SK-N-SH (cell line): ENCODE measurements at regions not wholly inside any gene's neighbourhood (a gene's known extent, or its start where the extent isn't known, plus 50 kb on each side); places are given as distances from the start of the nearest gene placed in this dataset.

ENCODE experiments used
- CTCF ChIA-PET: fragments of 300-600, 350-600 bp; formaldehyde crosslinking; extraction: SDS; loops from one replicate; lab custom pipeline; 2021; lab: Yijun Ruan, JAX
- POLR2A ChIA-PET: fragments of 350-600 bp; sonication (Branson Sonifier 250); formaldehyde crosslinking; extraction: SDS; loops from one replicate; lab custom pipeline; 2020; ENCODE audit warnings: antibody characterized with exemption, inconsistent platforms; lab: Yijun Ruan, JAX
- DNase-seq: peaks from one replicate; pipeline ENCODE4 v3.0.0; 2012
- H2AFZ ChIP-seq: fragments of 200-600 bp; sonication (generic); 2 replicates; pipeline ENCODE4 v1.8.1; 2016; ENCODE audit warnings: antibody characterized with exemption, mild to moderate bottlenecking, low read depth
- H3F3A ChIP-seq: fragments of 200-600 bp; sonication (generic); replicated peaks from 2 replicates; pipeline ENCODE3; 2016; ENCODE audit warnings: antibody characterized with exemption, mild to moderate bottlenecking; ENCODE audit not compliant: insufficient read depth
- H3K27ac ChIP-seq, 2 experiments: fragments of 200-500 bp in 1 of 2; fragments of 200-600 bp in 1 of 2; sonication (Bioruptor generic) in 1 of 2; sonication (generic), shearing (Covaris generic) in 1 of 2; 2 replicates each; pipeline versions ENCODE4 v1.5.1 to v1.6.1; 2014 to 2016; ENCODE audit warnings: low read depth in 2 of 2, inconsistent platforms in 1 of 2, low read length in 1 of 2, mild to moderate bottlenecking in 1 of 2, mixed read lengths in 1 of 2
- H3K27me3 ChIP-seq: fragments of 200-600 bp; sonication (generic), shearing (Covaris generic); 2 replicates; pipeline ENCODE4 v1.6.1; 2016; ENCODE audit warnings: mixed run types; ENCODE audit not compliant: insufficient read depth
- H3K36me3 ChIP-seq, 2 experiments: fragments of 200-500 bp in 1 of 2; fragments of 200-600 bp in 1 of 2; sonication (Bioruptor generic) in 1 of 2; sonication (generic) in 1 of 2; replicated peaks in 1 of 2; 2 replicates each; pipeline versions ENCODE3 to v1.5.1; 2014 to 2016; ENCODE audit warnings: low read length in 1 of 2, mild to moderate bottlenecking in 1 of 2; ENCODE audit not compliant: insufficient read depth in 2 of 2, control insufficient read depth in 1 of 2
- H3K4me1 ChIP-seq, 2 experiments: fragments of 200-500 bp in 1 of 2; fragments of 200-600 bp in 1 of 2; sonication (Bioruptor generic) in 1 of 2; sonication (generic), shearing (Covaris generic) in 1 of 2; 2 replicates each; pipeline versions ENCODE4 v1.5.1 to v1.6.1; 2014 to 2016; ENCODE audit warnings: low read depth in 1 of 2, low read length in 1 of 2, mixed run types in 1 of 2; ENCODE audit not compliant: insufficient read depth in 2 of 2, control insufficient read depth in 1 of 2
- H3K4me2 ChIP-seq: fragments of 200-600 bp; sonication (generic), shearing (Covaris generic); 2 replicates; pipeline ENCODE4 v1.6.1; 2017; ENCODE audit warnings: mixed run types
- H3K4me3 ChIP-seq, 2 experiments: fragments of 200-500 bp in 1 of 2; fragments of 200-600 bp in 1 of 2; sonication (Bioruptor generic) in 1 of 2; sonication (generic), shearing (Covaris generic) in 1 of 2; 2 replicates each; pipeline versions ENCODE4 v1.5.1 to v1.8.1; 2014 to 2016; ENCODE audit warnings: low read depth in 2 of 2, inconsistent platforms in 1 of 2, low read length in 1 of 2, mild to moderate bottlenecking in 1 of 2, mixed read lengths in 1 of 2, moderate library complexity in 1 of 2
- H3K79me2 ChIP-seq: fragments of 200-600 bp; sonication (generic); 2 replicates; pipeline ENCODE4 v1.8.1; 2017; ENCODE audit warnings: mild to moderate bottlenecking; ENCODE audit not compliant: insufficient read depth
- H3K9ac ChIP-seq: fragments of 200-600 bp; sonication (generic); 2 replicates; pipeline ENCODE4 v1.6.1; 2017; ENCODE audit warnings: mixed run types
- H3K9me2 ChIP-seq: fragments of 200-600 bp; sonication (generic); 2 replicates; pipeline ENCODE4 v1.6.1; 2017; ENCODE audit warnings: mixed run types
- H3K9me3 ChIP-seq: fragments of 200-600 bp; sonication (generic); 2 replicates; pipeline ENCODE4 v1.6.1; 2017; ENCODE audit warnings: mixed run types, mild to moderate bottlenecking, moderate library complexity
- H4K20me1 ChIP-seq: fragments of 200-600 bp; sonication (generic); 2 replicates; pipeline ENCODE4 v1.6.1; 2017; ENCODE audit warnings: mild to moderate bottlenecking, mixed run types; ENCODE audit not compliant: insufficient read depth
- GABPA ChIP-seq: IDR thresholded peaks from 2 replicates; pipeline ENCODE4 v1.4.0; 2012; ENCODE audit warnings: low read depth, mild to moderate bottlenecking
- IRF3 ChIP-seq: fragments of 150-350 bp; IDR thresholded peaks from 2 replicates; pipeline ENCODE4 v1.6.1; 2016; ENCODE audit warnings: mild to moderate bottlenecking, low read depth, low read length
- JUND ChIP-seq: IDR thresholded peaks from 2 replicates; pipeline ENCODE4 v1.4.0; 2012
- MAX ChIP-seq: IDR thresholded peaks from 2 replicates; pipeline ENCODE4 v1.4.0; 2012; ENCODE audit warnings: low read depth
- MEF2A ChIP-seq: IDR thresholded peaks from 2 replicates; pipeline ENCODE4 v1.4.0; 2012; ENCODE audit warnings: low read depth, borderline replicate concordance
- NFIC ChIP-seq: IDR thresholded peaks from 2 replicates; pipeline ENCODE4 v1.4.0; 2012; ENCODE audit warnings: borderline replicate concordance
- POLR2AphosphoS5 ChIP-seq: IDR thresholded peaks from 2 replicates; pipeline ENCODE4 v1.6.1; 2012; ENCODE audit warnings: low read depth, low read length
- RCOR1 ChIP-seq: fragments of 150-350 bp; IDR thresholded peaks from 2 replicates; pipeline ENCODE4 v1.6.1; 2017; ENCODE audit warnings: antibody characterized with exemption, low read length
- RFX5 ChIP-seq: IDR thresholded peaks from 2 replicates; pipeline ENCODE4 v1.6.1; 2012; ENCODE audit warnings: mild to moderate bottlenecking, improper control_type of control experiment, low read length
- RXRA ChIP-seq: IDR thresholded peaks from 2 replicates; pipeline ENCODE4 v1.4.0; 2012; ENCODE audit warnings: low read depth, mild to moderate bottlenecking, borderline replicate concordance
- TEAD4 ChIP-seq: IDR thresholded peaks from 2 replicates; pipeline ENCODE4 v1.4.0; 2012; ENCODE audit warnings: mild to moderate bottlenecking, borderline replicate concordance; ENCODE audit not compliant: insufficient read depth
- USF1 ChIP-seq: IDR thresholded peaks from 2 replicates; pipeline ENCODE4 v1.4.0; 2012; ENCODE audit warnings: low read depth, borderline replicate concordance
- YY1 ChIP-seq: IDR thresholded peaks from 2 replicates; pipeline ENCODE4 v1.4.0; 2012; ENCODE audit warnings: low read depth, mild to moderate bottlenecking
- WGBS: methylation state at CpG from one replicate; pipeline ENCODE4 v1.1.6; 2017; ENCODE audit warnings: low lambda C conversion rate; 5-methylcytosine and 5-hydroxymethylcytosine counted together

GRCh38 chr13:38283346-38283745 is 66.3 kb upstream of the UFM1 start:
- no peak overlapping the region for H2AFZ ChIP-seq
- H3K79me2 ChIP-seq, result no peaks in the 10 kb centered on the region
- 0% methylated on average over 1 of the region's 1 CpG for WGBS
- no peak overlapping the region for H3K27ac ChIP-seq
- TF ChIP-seq NFIC, result no peak
- no peak for TF ChIP-seq JUND
- no peak for TF ChIP-seq YY1
- TF ChIP-seq GABPA, result no peak
- no peak for TF ChIP-seq USF1
- TF ChIP-seq IRF3, result no peak
- no peak for TF ChIP-seq POLR2AphosphoS5
- no peak for TF ChIP-seq TEAD4
- TF ChIP-seq MEF2A, result no peak
- TF ChIP-seq RFX5, result no peak
- TF ChIP-seq RCOR1, result no peak
- no peak for TF ChIP-seq MAX
- no peaks in the 10 kb centered on the region for H4K20me1 ChIP-seq
- H3K4me2 ChIP-seq, result no peak overlapping the region
- H3K9me2 ChIP-seq, result no peaks in the 10 kb centered on the region
- no peaks in the 10 kb centered on the region for H3K36me3 ChIP-seq
- no peak overlapping the region for H3K4me3 ChIP-seq
- H3K9ac ChIP-seq, result no peak overlapping the region
- no peaks in the 10 kb centered on the region for H3K4me1 ChIP-seq
- no peaks in the 10 kb centered on the region for H3K27me3 ChIP-seq
- no peak for DNase-seq
- POLR2A ChIA-PET, result no interaction called here
- CTCF ChIA-PET, result no interaction called here
- no peaks in the 10 kb centered on the region for H3F3A ChIP-seq
- no peaks in the 10 kb centered on the region for H3K9me3 ChIP-seq

- Histone ChIP-seq H3K36me3 (no peaks in the 10 kb centered on the region), H3K27me3 (no peaks in the 10 kb centered on the region), H4K20me1 (no peaks in the 10 kb centered on the region), H3F3A (no peaks in the 10 kb centered on the region), H3K9me3 (no peaks in the 10 kb centered on the region), H3K4me1 (peaks cover 0 to 5% of the 10 kb centered on the region in 2 experiments; a peak in 1 of 4 replicates), H3K9ac (no peak overlapping the region), H3K9me2 (no peaks in the 10 kb centered on the region), H2AFZ (no peak overlapping the region), H3K4me2 (no peak overlapping the region), H3K79me2 (no peaks in the 10 kb centered on the region), H3K27ac (no peak overlapping the region), H3K4me3 (no peak overlapping the region)
- DNase-seq, result no peak
- ChIA-PET POLR2A (no interaction called here), CTCF (no interaction called here)
- TF ChIP-seq RXRA, result no peak
- WGBS, result 0% methylated on average over 2 of the region's 2 CpGs
Measured at GRCh38 chr13:38265132-38265497, 84.5 kb upstream of the UFM1 start.
